PC-9 (cell line): ENCODE measurements at regions not wholly inside any gene's neighbourhood (a gene's known extent, or its start where the extent isn't known, plus 50 kb on each side); places are given as distances from the start of the nearest gene placed in this dataset.

Source experiments
- BruUV-seq: library from RNA; stranded (reverse); fragments of 400-500 nt; replicated peaks from 2 replicates; lab custom pipeline; 2021; lab: Mats Ljungman, UMichigan
- CTCF ChIA-PET: fragments of 300-600 bp; sonication (Branson Sonifier 250); formaldehyde crosslinking; loops from one replicate; lab custom pipeline; 2022; ENCODE audit warnings: antibody characterized with exemption; lab: Charles Lee
- POLR2A ChIA-PET: fragments of 300-600 bp; sonication (Branson Sonifier 250); formaldehyde crosslinking; loops from one replicate; lab custom pipeline; 2022; ENCODE audit warnings: antibody characterized with exemption; ENCODE audit not compliant: unreplicated experiment; lab: Charles Lee
- DNase-seq, 2 experiments: peaks; one replicate each; pipeline versions ENCODE4 v3.0.0 to v3.0.0-alpha.2; 2015 to 2022; ENCODE audit warnings: mixed read lengths in 1 of 2
- H2AFZ ChIP-seq: fragments of 200-600 bp; sonication (generic); 2 replicates; pipeline ENCODE4 v1.8.1; 2017; ENCODE audit warnings: antibody characterized with exemption
- H3F3A ChIP-seq: fragments of 200-600 bp; sonication (generic); 2 replicates; pipeline ENCODE4 v1.8.1; 2017; ENCODE audit warnings: antibody characterized with exemption, mild to moderate bottlenecking, low read depth; ENCODE audit not compliant: insufficient read depth
- H3K27ac ChIP-seq: fragments of 200-600 bp; sonication (generic); 2 replicates; pipeline ENCODE4 v1.6.1; 2016; ENCODE audit warnings: mixed run types
- H3K27me3 ChIP-seq: fragments of 200-600 bp; sonication (generic); 2 replicates; pipeline ENCODE4 v1.6.1; 2016; ENCODE audit warnings: low read depth, mixed run types; ENCODE audit not compliant: insufficient read depth
- H3K36me3 ChIP-seq: fragments of 200-600 bp; sonication (generic); 2 replicates; pipeline ENCODE4 v1.6.1; 2016; ENCODE audit warnings: low read depth, mixed run types
- H3K4me1 ChIP-seq: fragments of 200-600 bp; sonication (generic); replicated peaks from 2 replicates; pipeline ENCODE4 v1.6.1; 2016; ENCODE audit warnings: mixed run types; ENCODE audit not compliant: insufficient read depth
- H3K4me2 ChIP-seq: fragments of 200-600 bp; sonication (generic); 2 replicates; pipeline ENCODE4 v1.6.1; 2017; ENCODE audit warnings: mixed run types
- H3K4me3 ChIP-seq: fragments of 200-600 bp; sonication (generic); 2 replicates; pipeline ENCODE4 v1.6.1; 2016; ENCODE audit warnings: mixed run types
- H3K79me2 ChIP-seq: fragments of 200-600 bp; sonication (generic); 2 replicates; pipeline ENCODE4 v1.6.1; 2017; ENCODE audit warnings: low read depth, mixed run types
- H3K9me2 ChIP-seq: fragments of 200-600 bp; sonication (generic); 2 replicates; pipeline ENCODE4 v1.8.1; 2017; ENCODE audit warnings: mild to moderate bottlenecking; ENCODE audit not compliant: insufficient read depth
- H3K9me3 ChIP-seq: fragments of 200-600 bp; sonication (generic); 2 replicates; pipeline ENCODE4 v1.8.1; 2016; ENCODE audit warnings: low read depth; ENCODE audit not compliant: insufficient read depth
- H4K20me1 ChIP-seq: fragments of 200-600 bp; sonication (generic); 2 replicates; pipeline ENCODE4 v1.8.1; 2017; ENCODE audit not compliant: insufficient read depth
- EZH2 ChIP-seq: fragments of 200-600 bp; sonication (generic); IDR thresholded peaks from 2 replicates; pipeline ENCODE4 v1.8.0; 2017; ENCODE audit warnings: antibody characterized with exemption, low read depth
- intact Hi-C: fragments of 100-400 bp; cut with micrococcal nuclease; formaldehyde crosslinking; loops from one replicate; pipeline ENCODE4 v1.10.0; 2022; ENCODE audit not compliant: unreplicated experiment
- TF ChIP-seq, protein P1 (sequence below): fragments of 200-600 bp; sonication (generic); conservative IDR thresholded peaks from 2 replicates; pipeline ENCODE4 v1.6.1; 2017; ENCODE audit warnings: mixed run types, antibody characterized with exemption, mild to moderate bottlenecking, moderate library complexity

DNA sequence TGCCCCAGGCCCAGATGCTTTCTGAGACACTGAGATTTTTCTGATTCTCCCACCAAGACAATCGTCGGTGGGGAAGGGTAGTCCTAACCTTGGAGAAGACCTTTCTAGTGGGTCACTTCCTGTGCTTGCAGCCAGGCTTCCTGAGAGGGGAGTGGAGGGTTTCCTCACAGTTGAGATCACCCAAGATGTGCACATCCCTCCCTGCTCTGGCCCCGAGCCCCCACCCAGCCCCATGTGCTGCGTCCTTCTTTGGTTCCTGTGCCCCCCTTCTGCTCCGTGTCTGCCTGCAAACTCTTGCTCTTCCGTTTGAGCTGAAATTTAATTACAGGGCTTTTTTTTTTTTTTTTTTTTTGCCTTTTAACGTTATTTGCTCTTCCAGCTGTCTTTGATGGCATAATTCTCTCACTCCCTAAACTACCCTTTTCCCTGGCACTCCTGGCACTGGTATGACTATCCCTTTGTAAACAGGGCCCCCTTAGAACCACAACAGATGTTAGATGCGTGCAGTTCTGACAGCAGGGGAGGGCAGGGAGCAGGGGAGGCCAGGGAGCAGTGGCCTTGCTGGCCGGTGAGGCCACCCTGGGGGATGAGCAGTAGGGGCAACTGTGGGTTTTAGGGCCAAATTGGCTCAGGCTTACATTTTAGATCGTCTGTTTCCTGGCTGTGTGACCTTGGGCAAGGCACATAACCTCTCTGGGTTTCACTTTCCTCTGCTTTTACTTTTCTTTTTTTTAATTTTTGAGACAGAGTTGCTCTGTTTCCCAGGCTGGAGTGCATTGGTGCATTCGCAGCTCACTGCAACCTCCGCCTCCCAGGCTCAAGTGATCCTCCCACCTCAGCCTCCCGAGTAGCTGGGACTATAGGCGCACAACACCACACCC lies 144.5 kb downstream of the PHETA1 start:
- H3K4me1 ChIP-seq: no peaks in the 10 kb centered on the region

DNA sequence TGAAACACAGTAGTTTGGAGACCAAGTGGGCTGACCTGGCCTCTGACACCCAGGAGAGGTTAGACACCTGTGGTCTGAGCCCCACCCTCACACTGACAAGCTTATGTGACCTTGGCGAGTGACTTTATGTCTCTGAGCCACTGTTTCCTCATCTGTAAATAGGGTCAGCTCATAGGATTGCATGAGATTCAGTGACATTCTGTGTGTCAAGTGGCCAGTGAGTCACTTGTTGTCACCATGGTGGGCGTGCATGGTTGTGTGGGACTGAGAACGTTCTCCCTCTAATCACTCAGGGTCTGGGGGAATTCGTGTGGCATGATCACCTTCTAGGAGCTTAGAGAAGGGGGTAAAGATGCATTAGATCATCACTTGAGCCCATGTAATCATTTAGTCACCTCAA lies 146.4 kb downstream of the PHETA1 start:
- H3K4me2 ChIP-seq: no peak overlapping the region
- TF ChIP-seq, protein P1, sequence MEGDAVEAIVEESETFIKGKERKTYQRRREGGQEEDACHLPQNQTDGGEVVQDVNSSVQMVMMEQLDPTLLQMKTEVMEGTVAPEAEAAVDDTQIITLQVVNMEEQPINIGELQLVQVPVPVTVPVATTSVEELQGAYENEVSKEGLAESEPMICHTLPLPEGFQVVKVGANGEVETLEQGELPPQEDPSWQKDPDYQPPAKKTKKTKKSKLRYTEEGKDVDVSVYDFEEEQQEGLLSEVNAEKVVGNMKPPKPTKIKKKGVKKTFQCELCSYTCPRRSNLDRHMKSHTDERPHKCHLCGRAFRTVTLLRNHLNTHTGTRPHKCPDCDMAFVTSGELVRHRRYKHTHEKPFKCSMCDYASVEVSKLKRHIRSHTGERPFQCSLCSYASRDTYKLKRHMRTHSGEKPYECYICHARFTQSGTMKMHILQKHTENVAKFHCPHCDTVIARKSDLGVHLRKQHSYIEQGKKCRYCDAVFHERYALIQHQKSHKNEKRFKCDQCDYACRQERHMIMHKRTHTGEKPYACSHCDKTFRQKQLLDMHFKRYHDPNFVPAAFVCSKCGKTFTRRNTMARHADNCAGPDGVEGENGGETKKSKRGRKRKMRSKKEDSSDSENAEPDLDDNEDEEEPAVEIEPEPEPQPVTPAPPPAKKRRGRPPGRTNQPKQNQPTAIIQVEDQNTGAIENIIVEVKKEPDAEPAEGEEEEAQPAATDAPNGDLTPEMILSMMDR: no peak
- no peak overlapping the region for H3K27ac ChIP-seq
- H3F3A ChIP-seq: no peaks in the 10 kb centered on the region
- no peak overlapping the region for H3K4me3 ChIP-seq
- no peaks in the 10 kb centered on the region for H3K36me3 ChIP-seq
- no peaks in the 10 kb centered on the region for H3K9me3 ChIP-seq
- intact Hi-C loops: no loop called here
- H3K4me1 ChIP-seq: no peaks in the 10 kb centered on the region
- H3K79me2 ChIP-seq: no peaks in the 10 kb centered on the region
- BruUV-seq: no TSS peak
- CTCF ChIA-PET: no interaction called here
- H3K27me3 ChIP-seq: peaks cover 95% of the 10 kb centered on the region
- POLR2A ChIA-PET: no interaction called here
- DNase-seq: no peak
- H3K9me2 ChIP-seq: no peaks in the 10 kb centered on the region
- no peaks in the 10 kb centered on the region; the same call in 1 of the 2 replicates for H4K20me1 ChIP-seq
- H2AFZ ChIP-seq: no peak overlapping the region

More for the DNA sequence above, 144.5 kb downstream of the PHETA1 start:
- intact Hi-C loops: no loop called here
- no peaks in the 10 kb centered on the region for H3F3A ChIP-seq
- no peaks in the 10 kb centered on the region for H4K20me1 ChIP-seq
- TF ChIP-seq, protein P1: no peak
- TF ChIP-seq EZH2: no peak
- no peaks in the 10 kb centered on the region for H3K79me2 ChIP-seq
- no peak for DNase-seq
- H2AFZ ChIP-seq: no peak overlapping the region
- H3K9me2 ChIP-seq: no peaks in the 10 kb centered on the region
- ChIA-PET POLR2A (interaction anchor here (0.7 kb wide), 1 partner anchor 102 kb away, joined by 7 read pairs; no protein-coding TSS in a partner anchor), CTCF (no interaction called here)
- no peak overlapping the region for H3K4me3 ChIP-seq
- peaks cover 84% of the 10 kb centered on the region for H3K27me3 ChIP-seq
- no TSS peak for BruUV-seq
- no peak overlapping the region for H3K27ac ChIP-seq
- no peaks in the 10 kb centered on the region for H3K36me3 ChIP-seq
- no peak overlapping the region for H3K4me2 ChIP-seq
- no peaks in the 10 kb centered on the region for H3K9me3 ChIP-seq

DNA sequence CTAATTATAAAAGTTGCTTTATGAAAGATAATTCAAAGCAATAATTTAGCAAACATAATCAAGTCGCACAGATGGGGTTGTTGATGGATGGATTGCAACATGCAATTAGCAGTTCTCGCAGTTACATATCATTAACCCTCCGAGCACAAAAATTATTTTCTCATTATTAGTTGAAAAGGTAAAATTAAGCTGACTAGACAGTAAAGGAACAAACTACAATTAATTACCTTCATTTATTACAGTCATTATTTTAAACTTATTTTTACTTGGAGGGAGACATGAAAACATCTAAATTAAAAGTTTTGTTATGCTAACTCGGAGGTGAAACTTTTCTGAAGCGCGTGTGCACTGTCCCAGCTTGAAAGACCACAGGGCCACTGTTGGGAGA lies 146.9 kb downstream of the PHETA1 start:
- no peaks in the 10 kb centered on the region for H3K79me2 ChIP-seq
- H3K36me3 ChIP-seq: no peaks in the 10 kb centered on the region
- no peak for DNase-seq
- H3K4me1 ChIP-seq: no peaks in the 10 kb centered on the region
- intact Hi-C loops: no loop called here
- no peaks in the 10 kb centered on the region; the same call in 1 of the 2 replicates for H4K20me1 ChIP-seq
- BruUV-seq: no TSS peak
- ChIA-PET CTCF (no interaction called here), POLR2A (no interaction called here)
- TF ChIP-seq, protein P1: no peak
- TF ChIP-seq EZH2: no peak
- no peak overlapping the region for H3K27ac ChIP-seq
- no peaks in the 10 kb centered on the region for H3F3A ChIP-seq
- H3K9me2 ChIP-seq: no peaks in the 10 kb centered on the region
- no peaks in the 10 kb centered on the region for H3K9me3 ChIP-seq
- H3K4me3 ChIP-seq: no peak overlapping the region
- no peak overlapping the region for H2AFZ ChIP-seq
- no peak overlapping the region for H3K4me2 ChIP-seq
- H3K27me3 ChIP-seq: peaks cover 95% of the 10 kb centered on the region
